Panc1 (cell line): ENCODE measurements at regions not wholly inside any gene's neighbourhood (a gene's known extent, or its start where the extent isn't known, plus 50 kb on each side); places are given as distances from the start of the nearest gene placed in this dataset.

Source experiments
- ATAC-seq: fragments of 200-7000 bp; cut with Tn5 transposase; 2 replicates; pipeline ENCODE4 v1.9.1; 2020; ENCODE audit warnings: mild to moderate bottlenecking, moderate library complexity
- BruUV-seq: library from RNA; stranded (reverse); fragments of 400-500 nt; replicated peaks from 2 replicates; lab custom pipeline; 2021; lab: Mats Ljungman, UMichigan
- CTCF ChIA-PET: fragments of 300-600 bp; sonication (Branson Sonifier 250); formaldehyde crosslinking; loops from one replicate; lab custom pipeline; 2022; ENCODE audit warnings: antibody characterized with exemption; lab: Charles Lee
- POLR2A ChIA-PET: fragments of 300-600 bp; sonication (Branson Sonifier 250); formaldehyde crosslinking; loops from one replicate; lab custom pipeline; 2022; ENCODE audit warnings: antibody characterized with exemption; lab: Charles Lee
- DNase-seq: peaks from one replicate; pipeline ENCODE4 v3.0.0-alpha.2; 2010; ENCODE audit warnings: low read depth, low spot score
- H3K27ac ChIP-seq: 2 replicates; pipeline ENCODE4 v1.5.1; 2011; ENCODE audit warnings: mild to moderate bottlenecking, low read length, inconsistent platforms
- H3K27me3 ChIP-seq: fragments of 200-500 bp; sonication (Bioruptor generic); 2 replicates; pipeline ENCODE4 v1.6.0; 2014; ENCODE audit warnings: low read length, inconsistent platforms; ENCODE audit not compliant: control insufficient read depth, insufficient read depth
- H3K36me3 ChIP-seq: fragments of 200-500 bp; sonication (Bioruptor generic); 2 replicates; pipeline ENCODE4 v1.5.1; 2014; ENCODE audit warnings: inconsistent platforms, mild to moderate bottlenecking, low read length, moderate library complexity; ENCODE audit not compliant: control insufficient read depth, insufficient read depth
- H3K4me1 ChIP-seq: 2 replicates; pipeline ENCODE4 v1.5.1; 2011; ENCODE audit warnings: inconsistent platforms, mild to moderate bottlenecking, low read length, moderate library complexity; ENCODE audit not compliant: control insufficient read depth, insufficient read depth
- H3K4me3 ChIP-seq, 2 experiments: 2 replicates each; pipeline ENCODE4 v1.5.1; 2011 to 2012; ENCODE audit warnings: low read depth in 2 of 2, low read length in 2 of 2, mild to moderate bottlenecking in 2 of 2, inconsistent platforms in 1 of 2, moderate library complexity in 1 of 2
- H3K9me3 ChIP-seq: fragments of 200-500 bp; sonication (Bioruptor generic); 2 replicates; pipeline ENCODE4 v1.5.1; 2014; ENCODE audit warnings: low read depth, mild to moderate bottlenecking, inconsistent platforms, low read length, moderate library complexity; ENCODE audit not compliant: control insufficient read depth, insufficient read depth
- POLR2AphosphoS5 ChIP-seq: IDR thresholded peaks from 2 replicates; pipeline ENCODE4 v1.6.1; 2012; ENCODE audit warnings: mild to moderate bottlenecking, low read depth, low read length, moderate library complexity
- SIN3A ChIP-seq: IDR thresholded peaks from 2 replicates; pipeline ENCODE4 v1.6.1; 2012; ENCODE audit warnings: low read depth, mild to moderate bottlenecking, low read length, moderate library complexity, borderline replicate concordance; ENCODE audit not compliant: insufficient read depth
- TCF7L2 ChIP-seq: IDR thresholded peaks from 2 replicates; pipeline ENCODE4 v1.6.1; 2011; ENCODE audit warnings: mild to moderate bottlenecking, low read depth, low read length, inconsistent platforms
- in situ Hi-C: cut with HindIII; loops from 2 replicates; pipeline ENCODE4 v1.10.0; 2016; ENCODE audit warnings: low sequenced_read_pairs, low pct_unique_long_range_greater_than_20kb
- intact Hi-C: fragments of 100-400 bp; cut with micrococcal nuclease; formaldehyde crosslinking; loops from one replicate; pipeline ENCODE4 v1.10.0; 2022; ENCODE audit not compliant: unreplicated experiment
- TF ChIP-seq, protein P1 (sequence below), 2 experiments: IDR thresholded peaks; 2 replicates each; pipeline ENCODE4 v1.6.1; 2011 to 2012; ENCODE audit warnings: low read depth in 2 of 2, control low read depth in 1 of 2, low read length in 1 of 2, mild to moderate bottlenecking in 1 of 2, moderate library complexity in 1 of 2; ENCODE audit not compliant: insufficient read depth in 1 of 2
- TF ChIP-seq, protein P2 (sequence below): fragments of 450-650 bp; IDR thresholded peaks from 2 replicates; pipeline ENCODE4 v1.5.1; 2017; ENCODE audit warnings: mild to moderate bottlenecking

DNA sequence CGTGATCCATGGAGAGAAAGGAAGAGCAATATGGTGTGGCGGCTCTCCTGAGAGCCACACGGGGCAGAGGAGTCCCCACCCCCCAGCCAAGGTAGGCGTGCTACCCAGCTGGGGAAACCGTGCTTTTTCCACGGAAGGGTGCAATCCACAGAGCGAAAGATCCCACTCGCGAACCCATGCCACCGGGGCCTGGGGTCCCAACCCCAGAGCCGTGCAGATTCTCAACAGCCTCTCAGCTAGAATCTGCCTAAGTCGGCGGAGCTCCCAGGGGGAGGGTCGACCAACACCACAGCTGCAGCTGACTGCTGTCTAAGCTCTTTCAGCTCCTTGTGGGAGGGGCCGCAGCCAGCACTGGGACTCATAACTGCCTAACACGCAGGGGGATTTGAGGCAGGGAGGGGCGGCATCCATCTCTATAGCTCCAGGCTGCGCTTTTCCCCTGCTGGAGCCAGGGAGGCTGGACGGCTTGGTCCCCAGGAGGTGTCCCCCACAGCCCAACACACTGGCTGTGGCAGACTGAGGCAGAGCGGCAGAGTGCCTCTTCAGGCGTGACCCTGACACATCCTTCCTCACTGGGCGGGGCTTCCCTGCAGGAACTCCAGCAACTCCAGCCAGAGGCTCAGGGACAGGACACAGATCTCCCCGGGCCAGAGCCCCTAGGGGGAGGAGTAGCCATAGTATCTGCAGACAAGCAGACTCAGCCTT lies 107.6 kb upstream of the ZBTB20 start:
- Histone ChIP-seq H3K27me3 (no peaks in the 10 kb centered on the region), H3K4me3 (no peak overlapping the region), H3K4me1 (no peaks in the 10 kb centered on the region), H3K27ac (no peak overlapping the region), H3K9me3 (no peaks in the 10 kb centered on the region), H3K36me3 (no peaks in the 10 kb centered on the region)
- intact Hi-C loops: no loop called here
- in situ Hi-C loops: no loop called here
- no peak for ATAC-seq
- BruUV-seq: no TSS peak
- ChIA-PET POLR2A (no interaction called here), CTCF (no interaction called here)
- no peak for TF ChIP-seq TCF7L2
- TF ChIP-seq SIN3A: no peak
- TF ChIP-seq, protein P1, sequence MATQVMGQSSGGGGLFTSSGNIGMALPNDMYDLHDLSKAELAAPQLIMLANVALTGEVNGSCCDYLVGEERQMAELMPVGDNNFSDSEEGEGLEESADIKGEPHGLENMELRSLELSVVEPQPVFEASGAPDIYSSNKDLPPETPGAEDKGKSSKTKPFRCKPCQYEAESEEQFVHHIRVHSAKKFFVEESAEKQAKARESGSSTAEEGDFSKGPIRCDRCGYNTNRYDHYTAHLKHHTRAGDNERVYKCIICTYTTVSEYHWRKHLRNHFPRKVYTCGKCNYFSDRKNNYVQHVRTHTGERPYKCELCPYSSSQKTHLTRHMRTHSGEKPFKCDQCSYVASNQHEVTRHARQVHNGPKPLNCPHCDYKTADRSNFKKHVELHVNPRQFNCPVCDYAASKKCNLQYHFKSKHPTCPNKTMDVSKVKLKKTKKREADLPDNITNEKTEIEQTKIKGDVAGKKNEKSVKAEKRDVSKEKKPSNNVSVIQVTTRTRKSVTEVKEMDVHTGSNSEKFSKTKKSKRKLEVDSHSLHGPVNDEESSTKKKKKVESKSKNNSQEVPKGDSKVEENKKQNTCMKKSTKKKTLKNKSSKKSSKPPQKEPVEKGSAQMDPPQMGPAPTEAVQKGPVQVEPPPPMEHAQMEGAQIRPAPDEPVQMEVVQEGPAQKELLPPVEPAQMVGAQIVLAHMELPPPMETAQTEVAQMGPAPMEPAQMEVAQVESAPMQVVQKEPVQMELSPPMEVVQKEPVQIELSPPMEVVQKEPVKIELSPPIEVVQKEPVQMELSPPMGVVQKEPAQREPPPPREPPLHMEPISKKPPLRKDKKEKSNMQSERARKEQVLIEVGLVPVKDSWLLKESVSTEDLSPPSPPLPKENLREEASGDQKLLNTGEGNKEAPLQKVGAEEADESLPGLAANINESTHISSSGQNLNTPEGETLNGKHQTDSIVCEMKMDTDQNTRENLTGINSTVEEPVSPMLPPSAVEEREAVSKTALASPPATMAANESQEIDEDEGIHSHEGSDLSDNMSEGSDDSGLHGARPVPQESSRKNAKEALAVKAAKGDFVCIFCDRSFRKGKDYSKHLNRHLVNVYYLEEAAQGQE (IDR thresholded peaks at IDR 0.05; ENCODE audit: insufficient read depth in 1 of 2, low read depth in 2 of 2, low read length in 1 of 2): no peak
- TF ChIP-seq POLR2AphosphoS5: no peak
- TF ChIP-seq, protein P2, sequence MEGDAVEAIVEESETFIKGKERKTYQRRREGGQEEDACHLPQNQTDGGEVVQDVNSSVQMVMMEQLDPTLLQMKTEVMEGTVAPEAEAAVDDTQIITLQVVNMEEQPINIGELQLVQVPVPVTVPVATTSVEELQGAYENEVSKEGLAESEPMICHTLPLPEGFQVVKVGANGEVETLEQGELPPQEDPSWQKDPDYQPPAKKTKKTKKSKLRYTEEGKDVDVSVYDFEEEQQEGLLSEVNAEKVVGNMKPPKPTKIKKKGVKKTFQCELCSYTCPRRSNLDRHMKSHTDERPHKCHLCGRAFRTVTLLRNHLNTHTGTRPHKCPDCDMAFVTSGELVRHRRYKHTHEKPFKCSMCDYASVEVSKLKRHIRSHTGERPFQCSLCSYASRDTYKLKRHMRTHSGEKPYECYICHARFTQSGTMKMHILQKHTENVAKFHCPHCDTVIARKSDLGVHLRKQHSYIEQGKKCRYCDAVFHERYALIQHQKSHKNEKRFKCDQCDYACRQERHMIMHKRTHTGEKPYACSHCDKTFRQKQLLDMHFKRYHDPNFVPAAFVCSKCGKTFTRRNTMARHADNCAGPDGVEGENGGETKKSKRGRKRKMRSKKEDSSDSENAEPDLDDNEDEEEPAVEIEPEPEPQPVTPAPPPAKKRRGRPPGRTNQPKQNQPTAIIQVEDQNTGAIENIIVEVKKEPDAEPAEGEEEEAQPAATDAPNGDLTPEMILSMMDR: no peak
- no peak for DNase-seq

DNA sequence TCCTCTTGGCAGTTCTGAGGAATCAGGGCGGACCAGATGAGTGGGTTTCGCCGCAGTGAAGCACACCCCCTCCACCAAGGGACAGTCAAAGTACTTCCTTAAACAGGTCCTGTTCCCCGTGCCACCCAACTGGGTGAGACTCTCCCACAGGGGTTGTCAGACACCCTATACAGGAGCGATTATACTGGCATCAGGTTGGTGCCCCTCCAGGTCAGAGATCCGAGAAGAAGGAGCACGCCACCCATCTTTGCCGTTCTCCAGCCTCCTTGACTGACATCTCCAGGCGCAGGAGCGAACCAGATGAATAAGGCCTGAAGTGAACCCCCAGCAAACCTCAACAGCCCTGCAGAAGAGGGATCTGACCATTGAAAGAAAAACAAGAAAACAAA lies 108.1 kb upstream of the ZBTB20 start:
- ChIA-PET POLR2A (no interaction called here), CTCF (no interaction called here)
- Histone ChIP-seq H3K27ac (no peak overlapping the region), H3K4me3 (no peak overlapping the region), H3K4me1 (no peaks in the 10 kb centered on the region), H3K27me3 (no peaks in the 10 kb centered on the region), H3K36me3 (no peaks in the 10 kb centered on the region), H3K9me3 (no peaks in the 10 kb centered on the region)
- in situ Hi-C loops (no loop called here), intact Hi-C loops (no loop called here)
- ATAC-seq (no peak), DNase-seq (no peak)
- TF ChIP-seq SIN3A (no peak), POLR2AphosphoS5 (no peak), TCF7L2 (no peak)
- TF ChIP-seq, protein P2: no peak
- TF ChIP-seq, protein P1 (IDR thresholded peaks at IDR 0.05; ENCODE audit: insufficient read depth in 1 of 2, low read depth in 2 of 2, low read length in 1 of 2): no peak
- no TSS peak for BruUV-seq
